Stomach (tissue), 4 donors: ENCODE measurements at regions not wholly inside any gene's neighbourhood (a gene's known extent, or its start where the extent isn't known, plus 50 kb on each side); places are given as distances from the start of the nearest gene placed in this dataset.

ENCODE experiments used
- EP300 ChIP-seq: sonication (generic); formaldehyde crosslinking; IDR thresholded peaks from one replicate; pipeline ENCODE4 v1.6.1; 2017; ENCODE audit warnings: antibody characterized with exemption
- POLR2A ChIP-seq, 4 donors: fragments of 450-650 bp; IDR thresholded peaks; one replicate each; pipeline ENCODE4 v1.6.1; 2016; ENCODE audit warnings: antibody characterized with exemption in 4 of 4, control low read depth in 2 of 4, mild to moderate bottlenecking in 1 of 4, moderate library complexity in 1 of 4
- POLR2AphosphoS5 ChIP-seq, 3 donors: sonication (generic); formaldehyde crosslinking; IDR thresholded peaks; one replicate each; pipeline ENCODE4 v1.6.1; 2016; ENCODE audit warnings: antibody characterized with exemption in 3 of 3
- TF ChIP-seq, protein P1 (sequence below), 7 experiments: fragments of 450-650 bp in 4 of 7; fragments of 200-600 bp in 3 of 7; sonication (generic) in 3 of 7; IDR thresholded peaks; one replicate each; pipeline ENCODE4 v1.5.1; 2016 to 2019; ENCODE audit warnings: antibody characterized with exemption in 7 of 7, control low read depth in 2 of 7, mild to moderate bottlenecking in 1 of 7

DNA sequence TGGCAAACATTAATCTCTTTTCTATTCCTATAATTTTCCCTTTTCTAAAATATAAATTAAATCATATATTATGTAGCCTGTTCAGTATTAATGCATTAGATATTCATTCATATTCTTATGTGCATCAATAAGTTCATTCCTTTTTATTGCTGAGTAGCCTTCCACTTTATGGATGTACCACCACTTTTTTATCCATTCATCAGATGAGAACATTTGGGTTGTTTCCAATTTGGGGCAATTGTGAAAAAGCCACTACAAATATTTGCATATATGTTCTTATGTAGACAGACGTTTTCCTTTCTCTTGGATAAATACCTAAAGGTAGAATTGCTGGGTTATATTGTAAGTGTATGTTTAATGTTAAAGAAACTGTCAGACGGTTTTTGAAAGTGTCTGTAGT, 79.4 kb upstream of the MAPK10 start:
- TF ChIP-seq, protein P1, sequence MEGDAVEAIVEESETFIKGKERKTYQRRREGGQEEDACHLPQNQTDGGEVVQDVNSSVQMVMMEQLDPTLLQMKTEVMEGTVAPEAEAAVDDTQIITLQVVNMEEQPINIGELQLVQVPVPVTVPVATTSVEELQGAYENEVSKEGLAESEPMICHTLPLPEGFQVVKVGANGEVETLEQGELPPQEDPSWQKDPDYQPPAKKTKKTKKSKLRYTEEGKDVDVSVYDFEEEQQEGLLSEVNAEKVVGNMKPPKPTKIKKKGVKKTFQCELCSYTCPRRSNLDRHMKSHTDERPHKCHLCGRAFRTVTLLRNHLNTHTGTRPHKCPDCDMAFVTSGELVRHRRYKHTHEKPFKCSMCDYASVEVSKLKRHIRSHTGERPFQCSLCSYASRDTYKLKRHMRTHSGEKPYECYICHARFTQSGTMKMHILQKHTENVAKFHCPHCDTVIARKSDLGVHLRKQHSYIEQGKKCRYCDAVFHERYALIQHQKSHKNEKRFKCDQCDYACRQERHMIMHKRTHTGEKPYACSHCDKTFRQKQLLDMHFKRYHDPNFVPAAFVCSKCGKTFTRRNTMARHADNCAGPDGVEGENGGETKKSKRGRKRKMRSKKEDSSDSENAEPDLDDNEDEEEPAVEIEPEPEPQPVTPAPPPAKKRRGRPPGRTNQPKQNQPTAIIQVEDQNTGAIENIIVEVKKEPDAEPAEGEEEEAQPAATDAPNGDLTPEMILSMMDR (IDR thresholded peaks at IDR 0.05): no peak
- no peak for TF ChIP-seq EP300
- no peak for TF ChIP-seq POLR2AphosphoS5 (IDR thresholded peaks at IDR 0.05)
- no peak for TF ChIP-seq POLR2A (IDR thresholded peaks at IDR 0.05)
